ENCODE measurements at regions not wholly inside any gene's neighbourhood (a gene's known extent, or its start where the extent isn't known, plus 50 kb on each side); places are given as distances from the start of the nearest gene placed in this dataset.

GRCh38 chr11:106179048-106179447 lies 101.6 kb downstream of the AASDHPPT start:
- Histone ChIP-seq H3K4me3 (ENCODE audit: low read depth, low read length) (no peak overlapping the region), H3K4me1 (ENCODE audit: insufficient read depth) (peaks cover 2% of the 10 kb centered on the region), H3K36me3 (ENCODE audit: insufficient read depth) (no peaks in the 10 kb centered on the region), H3K27ac (ENCODE audit: low read depth) (no peak overlapping the region)
- DNase-seq (ENCODE audit: extremely low spot score): no peak
- 88% methylated on average over 1 of the region's 1 CpG for WGBS

GRCh38 chr11:106186630-106187029 lies 109.2 kb downstream of the AASDHPPT start:
- 67% methylated on average over 2 of the region's 2 CpGs for WGBS

GRCh38 chr11:106187860-106188456 lies 110.5 kb downstream of the AASDHPPT start:
- H3K36me3 ChIP-seq (ENCODE audit: insufficient read depth): no peaks in the 10 kb centered on the region
- H3K4me1 ChIP-seq (ENCODE audit: insufficient read depth): no peaks in the 10 kb centered on the region
- WGBS: 17% methylated on average over 2 of the region's 2 CpGs
- H3K4me3 ChIP-seq (ENCODE audit: low read depth, low read length): no peak overlapping the region
- DNase-seq (ENCODE audit: extremely low spot score): no peak
- no peak overlapping the region for H3K27ac ChIP-seq (ENCODE audit: low read depth)

More at GRCh38 chr11:106186630-106187029, 109.2 kb downstream of the AASDHPPT start:
- no peaks in the 10 kb centered on the region for H3K36me3 ChIP-seq (ENCODE audit: insufficient read depth)
- H3K27ac ChIP-seq (ENCODE audit: low read depth): no peak overlapping the region
- no peaks in the 10 kb centered on the region for H3K4me1 ChIP-seq (ENCODE audit: insufficient read depth)
- no peak for DNase-seq (ENCODE audit: extremely low spot score)
- H3K4me3 ChIP-seq (ENCODE audit: low read depth, low read length): no peak overlapping the region

GRCh38 chr11:106193956-106194355 lies 116.5 kb downstream of the AASDHPPT start:
- H3K4me1 ChIP-seq (ENCODE audit: insufficient read depth): no peaks in the 10 kb centered on the region
- H3K36me3 ChIP-seq (ENCODE audit: insufficient read depth): no peaks in the 10 kb centered on the region
- H3K4me3 ChIP-seq (ENCODE audit: low read depth, low read length): no peak overlapping the region
- 60% methylated on average over 2 of the region's 2 CpGs for WGBS
- no peak for DNase-seq (ENCODE audit: extremely low spot score)
- no peak overlapping the region for H3K27ac ChIP-seq (ENCODE audit: low read depth)

GRCh38 chr11:106197438-106197837 lies 120.0 kb downstream of the AASDHPPT start:
- no peak overlapping the region for H3K27ac ChIP-seq (ENCODE audit: low read depth)
- DNase-seq (ENCODE audit: extremely low spot score): no peak
- H3K36me3 ChIP-seq (ENCODE audit: insufficient read depth): no peaks in the 10 kb centered on the region
- no peak overlapping the region for H3K4me3 ChIP-seq (ENCODE audit: low read depth, low read length)
- no peaks in the 10 kb centered on the region for H3K4me1 ChIP-seq (ENCODE audit: insufficient read depth)

GRCh38 chr11:106202935-106203620 lies 125.6 kb downstream of the AASDHPPT start:
- 100% methylated on average over 1 of the region's 1 CpG for WGBS
- Histone ChIP-seq H3K4me1 (ENCODE audit: insufficient read depth) (no peaks in the 10 kb centered on the region), H3K27ac (ENCODE audit: low read depth) (no peak overlapping the region), H3K36me3 (ENCODE audit: insufficient read depth) (no peaks in the 10 kb centered on the region), H3K4me3 (ENCODE audit: low read depth, low read length) (no peak overlapping the region)
- DNase-seq (ENCODE audit: extremely low spot score): no peak

- Histone ChIP-seq H3K4me1 (ENCODE audit: insufficient read depth) (no peaks in the 10 kb centered on the region), H3K4me3 (ENCODE audit: low read depth, low read length) (no peak overlapping the region), H3K27ac (ENCODE audit: low read depth) (no peak overlapping the region), H3K36me3 (ENCODE audit: insufficient read depth) (no peaks in the 10 kb centered on the region)
- 46% methylated on average over 6 of the region's 6 CpGs for WGBS
- DNase-seq (ENCODE audit: extremely low spot score): no peak
Observed at GRCh38 chr11:106208760-106209159, 131.3 kb downstream of the AASDHPPT start.

- H3K4me1 ChIP-seq (ENCODE audit: insufficient read depth): no peaks in the 10 kb centered on the region
- WGBS: 85% methylated on average over 2 of the region's 2 CpGs
- DNase-seq (ENCODE audit: extremely low spot score): no peak
Observed at GRCh38 chr11:106212081-106212480, 134.6 kb downstream of the AASDHPPT start.

GRCh38 chr11:106216281-106216680 lies 138.8 kb downstream of the AASDHPPT start:
- H3K36me3 ChIP-seq (ENCODE audit: insufficient read depth): no peaks in the 10 kb centered on the region
- 10% methylated on average over 1 of the region's 1 CpG for WGBS
- no peak overlapping the region for H3K27ac ChIP-seq (ENCODE audit: low read depth)
- no peaks in the 10 kb centered on the region for H3K4me1 ChIP-seq (ENCODE audit: insufficient read depth)
- no peak for DNase-seq (ENCODE audit: extremely low spot score)
- no peak overlapping the region for H3K4me3 ChIP-seq (ENCODE audit: low read depth, low read length)

More at GRCh38 chr11:106212081-106212480, 134.6 kb downstream of the AASDHPPT start:
- Histone ChIP-seq H3K4me3 (ENCODE audit: low read depth, low read length) (no peak overlapping the region), H3K27ac (ENCODE audit: low read depth) (no peak overlapping the region), H3K36me3 (ENCODE audit: insufficient read depth) (no peaks in the 10 kb centered on the region)

- Histone ChIP-seq H3K27ac (ENCODE audit: low read depth) (no peak overlapping the region), H3K4me1 (ENCODE audit: insufficient read depth) (no peaks in the 10 kb centered on the region), H3K36me3 (ENCODE audit: insufficient read depth) (no peaks in the 10 kb centered on the region), H3K4me3 (ENCODE audit: low read depth, low read length) (no peak overlapping the region)
- no peak for DNase-seq (ENCODE audit: extremely low spot score)
- 95% methylated on average over 2 of the region's 2 CpGs for WGBS
Observed at GRCh38 chr11:106217456-106217855, 140.0 kb downstream of the AASDHPPT start.

GRCh38 chr11:106218106-106218505 lies 140.6 kb downstream of the AASDHPPT start:
- Histone ChIP-seq H3K36me3 (ENCODE audit: insufficient read depth) (no peaks in the 10 kb centered on the region), H3K27ac (ENCODE audit: low read depth) (no peak overlapping the region), H3K4me3 (ENCODE audit: low read depth, low read length) (no peak overlapping the region), H3K4me1 (ENCODE audit: insufficient read depth) (no peaks in the 10 kb centered on the region)
- WGBS: 80% methylated on average over 3 of the region's 3 CpGs
- no peak for DNase-seq (ENCODE audit: extremely low spot score)

- no peaks in the 10 kb centered on the region for H3K36me3 ChIP-seq (ENCODE audit: insufficient read depth)
- no peak for DNase-seq (ENCODE audit: extremely low spot score)
- H3K27ac ChIP-seq (ENCODE audit: low read depth): no peak overlapping the region
- WGBS: 91% methylated on average over 4 of the region's 4 CpGs
- H3K4me1 ChIP-seq (ENCODE audit: insufficient read depth): no peaks in the 10 kb centered on the region
- no peak overlapping the region for H3K4me3 ChIP-seq (ENCODE audit: low read depth, low read length)
Observed at GRCh38 chr11:106222626-106223025, 145.2 kb downstream of the AASDHPPT start.

GRCh38 chr11:106224172-106224571 lies 146.7 kb downstream of the AASDHPPT start:
- no peaks in the 10 kb centered on the region for H3K4me1 ChIP-seq (ENCODE audit: insufficient read depth)
- DNase-seq (ENCODE audit: extremely low spot score): no peak
- WGBS: 0% methylated on average over 1 of the region's 1 CpG
- H3K4me3 ChIP-seq (ENCODE audit: low read depth, low read length): no peak overlapping the region
- H3K36me3 ChIP-seq (ENCODE audit: insufficient read depth): no peaks in the 10 kb centered on the region
- no peak overlapping the region for H3K27ac ChIP-seq (ENCODE audit: low read depth)

GRCh38 chr11:106228996-106229395 lies 151.5 kb downstream of the AASDHPPT start:
- 96% methylated on average over 1 of the region's 1 CpG for WGBS
- no peak for DNase-seq (ENCODE audit: extremely low spot score)
- no peaks in the 10 kb centered on the region for H3K36me3 ChIP-seq (ENCODE audit: insufficient read depth)
- no peaks in the 10 kb centered on the region for H3K4me1 ChIP-seq (ENCODE audit: insufficient read depth)
- no peak overlapping the region for H3K27ac ChIP-seq (ENCODE audit: low read depth)
- no peak overlapping the region for H3K4me3 ChIP-seq (ENCODE audit: low read depth, low read length)

Data from urinary bladder (tissue), 3 donors.